Vagina (tissue), 2 donors: ENCODE measurements at regions not wholly inside any gene's neighbourhood (a gene's known extent, or its start where the extent isn't known, plus 50 kb on each side); places are given as distances from the start of the nearest gene placed in this dataset.
A peak's percentile ranks its signal among the peaks of the same experiment; 100 is the strongest.

Source experiments
- DNase-seq, 2 donors: peaks; one replicate each; pipeline ENCODE4 v3.0.0-alpha.2; 2017; ENCODE audit errors: extremely low spot score in 2 of 2
- H3K27ac ChIP-seq: fragments of 200-600 bp; sonication (generic); one replicate; pipeline ENCODE4 v1.5.1; 2019
- H3K27me3 ChIP-seq: fragments of 200-600 bp; sonication (generic); one replicate; pipeline ENCODE4 v1.5.1; 2019
- H3K36me3 ChIP-seq, 2 donors: fragments of 200-600 bp; sonication (generic); one replicate each; pipeline ENCODE4 v1.5.1; 2017 to 2019
- H3K4me1 ChIP-seq: fragments of 200-600 bp; sonication (generic); one replicate; pipeline ENCODE4 v1.5.1; 2019
- H3K4me3 ChIP-seq, 2 donors: fragments of 200-600 bp; sonication (generic); 1 replicate in 1 of 2; 2 replicates in 1 of 2; pipeline ENCODE4 v1.5.1; 2016 to 2019
- H3K9me3 ChIP-seq: fragments of 200-600 bp; sonication (generic); one replicate; pipeline ENCODE4 v1.5.1; 2019
- CTCF ChIP-seq, 3 experiments: fragments of 450-650 bp in 2 of 3; fragments of 200-600 bp in 1 of 3; sonication (generic) in 1 of 3; IDR thresholded peaks; one replicate each; pipeline ENCODE4 v1.5.1; 2017 to 2019; ENCODE audit warnings: antibody characterized with exemption in 3 of 3, mild to moderate bottlenecking in 2 of 3, moderate library complexity in 2 of 3
- POLR2A ChIP-seq, 2 donors: fragments of 450-650 bp; IDR thresholded peaks; one replicate each; pipeline ENCODE4 v1.6.1; 2017; ENCODE audit warnings: antibody characterized with exemption in 2 of 2, mild to moderate bottlenecking in 2 of 2, moderate library complexity in 2 of 2
- POLR2AphosphoS5 ChIP-seq, 2 donors: sonication (generic); formaldehyde crosslinking; IDR thresholded peaks; one replicate each; pipeline ENCODE4 v1.9.0; 2017; ENCODE audit warnings: antibody characterized with exemption in 2 of 2, mild to moderate bottlenecking in 2 of 2, low read depth in 1 of 2; ENCODE audit not compliant: insufficient read depth in 1 of 2
- intact Hi-C: fragments of 100-400 bp; cut with DNase I; formaldehyde crosslinking; loops from one replicate; pipeline ENCODE4 v1.15.1; 2023

GRCh38 chr6:20291764-20292580 is 79.7 kb upstream of the MBOAT1 start:
- no peaks in the 10 kb centered on the region for H3K9me3 ChIP-seq

GRCh38 chr6:20292905-20293304 is 80.6 kb upstream of the MBOAT1 start:
- no peak overlapping the region for H3K27ac ChIP-seq
- H3K27me3 ChIP-seq = no peaks in the 10 kb centered on the region
- no peak for DNase-seq
- intact Hi-C loops = no loop called here
- no peak overlapping the region for H3K4me3 ChIP-seq
- H3K9me3 ChIP-seq = no peaks in the 10 kb centered on the region
- H3K4me1 ChIP-seq = no peaks in the 10 kb centered on the region
- no peak for TF ChIP-seq POLR2AphosphoS5 (IDR thresholded peaks at IDR 0.05; ENCODE audit: insufficient read depth in 1 of 2, low read depth in 1 of 2)
- no peak for TF ChIP-seq CTCF (IDR thresholded peaks at IDR 0.05)
- TF ChIP-seq POLR2A (IDR thresholded peaks at IDR 0.05) = no peak
- no peaks in the 10 kb centered on the region for H3K36me3 ChIP-seq

More at GRCh38 chr6:20291764-20292580, 79.7 kb upstream of the MBOAT1 start:
- intact Hi-C loops = no loop called here
- DNase-seq = no peak
- H3K27me3 ChIP-seq = no peaks in the 10 kb centered on the region
- no peaks in the 10 kb centered on the region for H3K4me1 ChIP-seq
- H3K27ac ChIP-seq = no peak overlapping the region
- TF ChIP-seq POLR2AphosphoS5 (IDR thresholded peaks at IDR 0.05; ENCODE audit: insufficient read depth in 1 of 2, low read depth in 1 of 2) (no peak), CTCF (IDR thresholded peaks at IDR 0.05) (peak; percentile 74 to 86 (median 80))
- H3K4me3 ChIP-seq = no peak overlapping the region
- no peaks in the 10 kb centered on the region for H3K36me3 ChIP-seq

GRCh38 chr6:20301256-20301655 is 89.0 kb upstream of the MBOAT1 start:
- no peaks in the 10 kb centered on the region for H3K27me3 ChIP-seq
- TF ChIP-seq CTCF (IDR thresholded peaks at IDR 0.05) (no peak), POLR2AphosphoS5 (IDR thresholded peaks at IDR 0.05; ENCODE audit: insufficient read depth in 1 of 2, low read depth in 1 of 2) (no peak), POLR2A (IDR thresholded peaks at IDR 0.05) (no peak)
- H3K4me1 ChIP-seq = no peaks in the 10 kb centered on the region
- no peak overlapping the region for H3K4me3 ChIP-seq
- DNase-seq = no peak
- H3K36me3 ChIP-seq = no peaks in the 10 kb centered on the region
- no peaks in the 10 kb centered on the region for H3K9me3 ChIP-seq
- intact Hi-C loops = no loop called here
- H3K27ac ChIP-seq = no peak overlapping the region

- TF ChIP-seq POLR2AphosphoS5 (IDR thresholded peaks at IDR 0.05; ENCODE audit: insufficient read depth in 1 of 2, low read depth in 1 of 2) = no peak
- Histone ChIP-seq H3K4me3 (no peak overlapping the region), H3K27me3 (no peaks in the 10 kb centered on the region), H3K9me3 (no peaks in the 10 kb centered on the region), H3K4me1 (no peaks in the 10 kb centered on the region), H3K36me3 (no peaks in the 10 kb centered on the region), H3K27ac (no peak overlapping the region)
- DNase-seq = no peak
- intact Hi-C loops = no loop called here
These were observed 89.9 kb upstream of the MBOAT1 start for GRCh38 chr6:20302168-20302567.

- no peak overlapping the region for H3K4me3 ChIP-seq
These were observed 90.5 kb upstream of the MBOAT1 start for GRCh38 chr6:20302702-20303251.

More at GRCh38 chr6:20302702-20303251, 90.5 kb upstream of the MBOAT1 start:
- H3K36me3 ChIP-seq = no peaks in the 10 kb centered on the region
- intact Hi-C loops = no loop called here
- H3K27ac ChIP-seq = no peak overlapping the region
- TF ChIP-seq POLR2AphosphoS5 (IDR thresholded peaks at IDR 0.05; ENCODE audit: insufficient read depth in 1 of 2, low read depth in 1 of 2) = no peak
- no peak for TF ChIP-seq CTCF (IDR thresholded peaks at IDR 0.05)
- no peak for TF ChIP-seq POLR2A (IDR thresholded peaks at IDR 0.05)
- no peaks in the 10 kb centered on the region for H3K27me3 ChIP-seq
- H3K4me1 ChIP-seq = no peaks in the 10 kb centered on the region
- no peak for DNase-seq
- no peaks in the 10 kb centered on the region for H3K9me3 ChIP-seq
